ENCODE measurements at regions not wholly inside any gene's neighbourhood (a gene's known extent, or its start where the extent isn't known, plus 50 kb on each side); places are given as distances from the start of the nearest gene placed in this dataset.

DNA sequence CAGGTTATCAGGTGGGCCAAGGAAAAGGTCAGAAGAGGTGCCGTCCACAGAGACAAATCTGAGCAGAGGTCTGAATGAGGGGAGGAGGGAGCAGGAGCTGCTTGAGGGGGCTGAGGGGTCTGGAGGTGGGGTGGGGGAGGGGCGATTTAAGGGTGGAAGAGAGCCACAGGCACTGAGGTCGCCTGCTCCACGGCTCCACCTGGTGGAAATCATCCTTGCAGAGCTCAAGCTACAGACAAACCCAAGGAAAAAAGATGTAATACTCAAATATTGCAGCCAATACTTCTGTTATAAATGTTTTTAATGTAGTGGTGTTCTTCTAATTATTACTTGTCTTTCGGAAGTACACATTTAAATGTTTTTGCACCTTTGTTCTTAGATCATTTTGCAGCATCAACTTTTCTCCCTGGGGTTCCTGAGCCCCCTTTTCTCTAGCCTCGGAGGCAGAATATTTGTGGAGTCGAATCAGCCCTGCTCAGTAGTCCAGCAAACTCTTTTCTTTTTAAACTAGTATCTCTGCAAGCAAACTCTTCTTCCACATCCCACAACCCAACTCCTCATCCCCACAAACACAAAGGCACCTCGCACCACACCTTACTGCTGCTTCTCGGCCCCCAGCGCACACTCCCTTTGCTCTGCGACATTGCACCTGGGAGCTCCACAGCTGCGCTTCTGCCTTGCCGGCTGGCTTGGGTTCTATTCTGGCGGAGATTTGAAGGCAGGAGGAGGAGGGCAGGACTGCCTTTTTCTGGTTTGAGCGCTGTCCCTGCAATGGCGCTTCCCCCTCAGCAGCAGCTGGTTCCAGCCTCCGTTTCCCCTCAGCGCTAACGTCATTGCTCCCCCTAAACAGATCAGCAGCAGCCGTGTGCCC is 51.0 kb upstream of the TFAP2A start:
- peak; percentile 64 for DNase-seq (ENCODE audit: low read depth)
